ENCODE measurements at regions not wholly inside any gene's neighbourhood (a gene's known extent, or its start where the extent isn't known, plus 50 kb on each side); places are given as distances from the start of the nearest gene placed in this dataset.

- no peak for TF ChIP-seq CTCF (optimal IDR thresholded peaks at IDR 0.05 in 1 of 3, IDR thresholded peaks at IDR 0.05 in 1 of 3, conservative IDR thresholded peaks at IDR 0.05 in 1 of 3; ENCODE audit: extremely low read depth in 1 of 3, insufficient read depth in 2 of 3, low read length in 3 of 3)
- TF ChIP-seq EZH2 (IDR thresholded peaks at IDR 0.05; ENCODE audit: low read length): no peak
Observed at GRCh38 chr4:124594945-124595344, 117.6 kb downstream of the ANKRD50 start.
